GM19023 (cell line): ENCODE measurements at regions not wholly inside any gene's neighbourhood (a gene's known extent, or its start where the extent isn't known, plus 50 kb on each side); places are given as distances from the start of the nearest gene placed in this dataset.

ENCODE experiments used
- ATAC-seq: cut with Tn5 transposase; IDR thresholded peaks from one replicate; pipeline ENCODE4 v1.9.1; 2021; ENCODE audit warnings: mild to moderate bottlenecking, moderate library complexity; ENCODE audit not compliant: unreplicated experiment

DNA sequence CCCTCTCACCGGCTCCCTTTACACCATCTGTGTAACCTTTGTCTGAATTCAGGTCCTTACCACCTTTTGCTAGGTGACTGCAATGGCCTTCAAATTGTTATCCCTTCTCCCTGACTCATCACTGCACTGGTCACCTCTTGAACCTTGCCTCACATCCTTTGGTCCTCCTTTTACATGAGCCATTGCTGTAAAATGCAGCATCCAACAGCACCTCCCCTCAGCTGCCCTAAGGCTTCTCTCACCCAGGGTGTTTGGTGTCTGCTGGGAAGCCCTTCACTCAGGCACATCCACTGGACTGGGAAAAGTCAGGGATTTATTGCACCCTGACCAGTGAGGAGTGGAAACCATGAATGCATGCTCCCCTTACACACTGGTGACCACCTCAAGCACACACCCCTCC, 192.5 kb upstream of the GATB start:
- ATAC-seq = no peak

DNA sequence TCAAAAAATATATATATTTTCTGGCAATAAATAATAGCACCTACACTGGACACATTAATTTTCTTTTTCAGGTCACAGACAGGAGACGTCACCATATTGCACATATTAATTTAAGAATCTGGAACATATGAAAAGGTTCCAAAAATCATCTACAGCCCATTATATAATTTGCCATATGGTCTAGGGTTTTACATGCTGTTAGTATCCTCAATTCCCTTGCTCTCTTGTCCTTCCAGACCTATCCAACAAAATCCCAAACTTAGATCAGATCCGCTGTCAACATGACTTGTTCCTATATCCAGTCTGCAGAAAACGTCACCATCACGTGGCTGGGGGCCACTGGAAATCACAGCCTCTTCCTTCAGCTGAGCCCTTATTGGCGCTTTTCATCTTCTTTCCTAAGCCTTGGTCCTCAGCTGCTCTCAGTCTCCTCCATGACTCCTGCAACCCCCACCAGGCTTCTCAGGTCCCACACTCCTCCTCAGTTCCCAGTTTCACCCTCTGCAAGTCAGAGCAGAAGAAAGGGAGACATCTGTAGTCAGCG, 192.0 kb upstream of the GATB start:
- ATAC-seq = no peak

DNA sequence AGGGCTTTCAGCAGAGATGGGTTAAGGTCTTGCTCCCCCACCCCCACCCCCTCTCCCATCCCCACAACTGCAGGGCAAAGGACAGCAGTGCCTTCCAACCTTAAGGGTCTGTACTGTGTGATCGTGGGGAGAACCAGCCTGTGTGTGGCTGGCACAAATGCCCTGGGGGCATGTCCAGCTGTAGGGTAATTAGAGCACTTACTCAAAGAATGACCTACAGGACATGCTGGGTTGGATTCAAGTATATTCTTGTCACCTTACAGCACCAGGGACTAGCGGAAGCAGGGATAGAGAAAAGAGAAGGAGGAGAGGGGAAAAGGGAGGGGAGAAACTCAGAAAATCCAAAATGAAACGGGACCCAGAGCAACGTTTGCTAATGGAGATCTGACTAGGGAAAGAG, 191.3 kb upstream of the GATB start:
- no peak for ATAC-seq

- no peak for ATAC-seq
These were observed 190.9 kb upstream of the GATB start for GRCh38 chr4:151951671-151952050.

- no peak for ATAC-seq
These were observed 190.3 kb upstream of the GATB start for GRCh38 chr4:151950993-151951670.

- no peak for ATAC-seq
These were observed 187.7 kb upstream of the GATB start for GRCh38 chr4:151948351-151949016.

- no peak for ATAC-seq
These were observed 185.9 kb upstream of the GATB start for GRCh38 chr4:151946718-151947117.

DNA sequence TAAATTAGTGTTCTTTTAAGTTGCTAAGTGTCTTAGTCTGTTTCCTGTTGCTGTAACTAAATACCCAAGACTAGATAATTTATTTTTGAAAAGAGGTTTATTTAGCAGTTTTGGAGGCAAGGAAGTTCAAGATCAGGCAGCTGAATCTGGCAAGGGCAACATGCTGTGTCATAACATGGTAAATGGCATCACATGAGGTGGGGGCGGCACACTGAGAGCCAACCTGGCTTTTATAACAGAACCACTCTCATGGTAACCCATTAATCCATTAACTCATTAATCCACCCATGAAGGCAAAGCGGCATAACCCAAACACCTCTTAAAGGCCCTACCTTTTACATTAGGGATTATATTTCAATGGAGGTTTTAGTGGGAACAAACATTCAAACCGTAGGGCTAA, 182.2 kb upstream of the GATB start:
- ATAC-seq = no peak

DNA sequence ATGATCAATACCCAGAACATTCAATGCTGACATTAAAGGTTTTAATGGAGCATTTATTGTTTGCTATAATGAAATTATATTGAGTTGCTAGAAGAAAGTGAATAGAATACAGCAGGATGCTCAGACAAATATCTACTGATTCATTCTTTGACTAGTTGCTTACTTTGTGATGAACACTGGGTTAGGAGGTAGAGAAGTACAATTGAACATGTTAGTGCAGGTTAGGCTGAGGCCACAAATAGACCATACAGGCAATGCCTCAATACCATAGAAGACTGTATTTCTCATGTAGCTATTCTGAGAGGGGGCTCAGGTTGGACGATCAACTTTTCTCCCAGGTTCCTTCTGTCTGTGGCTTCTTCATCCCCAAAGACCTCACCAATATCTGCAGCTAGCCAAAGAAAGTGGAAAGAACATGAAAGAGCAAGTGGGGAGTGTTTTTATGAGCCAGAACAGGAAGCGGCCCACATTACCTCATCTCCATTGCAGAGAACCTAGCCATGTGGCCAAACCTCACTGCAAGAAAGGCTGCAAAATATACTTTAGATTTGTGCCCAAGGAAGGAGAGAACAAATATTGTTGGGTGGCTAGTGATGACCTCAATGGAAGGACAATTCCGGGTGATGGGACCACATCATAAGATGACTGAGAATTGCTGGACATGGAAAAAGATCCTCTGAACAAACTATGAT, 180.3 kb upstream of the GATB start:
- ATAC-seq = no peak

DNA sequence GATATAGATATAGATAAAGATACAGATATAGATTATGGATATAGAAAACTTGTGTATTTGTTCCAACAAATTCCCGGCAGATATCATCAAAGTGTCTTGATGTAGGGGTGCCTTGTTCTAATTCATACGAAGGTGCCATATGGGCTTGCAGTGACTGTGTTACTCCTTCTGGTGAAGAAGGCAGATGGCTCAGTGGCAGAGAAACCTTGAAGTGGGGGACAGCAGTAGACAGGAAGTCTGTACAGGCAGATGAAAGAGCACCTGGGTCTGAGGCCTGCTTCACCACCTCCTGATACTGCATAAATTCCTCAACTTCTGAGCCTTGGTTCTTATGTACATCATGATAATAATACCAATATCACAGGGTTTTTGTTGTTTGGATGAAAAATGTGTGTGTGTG, 179.5 kb upstream of the GATB start:
- no peak for ATAC-seq

DNA sequence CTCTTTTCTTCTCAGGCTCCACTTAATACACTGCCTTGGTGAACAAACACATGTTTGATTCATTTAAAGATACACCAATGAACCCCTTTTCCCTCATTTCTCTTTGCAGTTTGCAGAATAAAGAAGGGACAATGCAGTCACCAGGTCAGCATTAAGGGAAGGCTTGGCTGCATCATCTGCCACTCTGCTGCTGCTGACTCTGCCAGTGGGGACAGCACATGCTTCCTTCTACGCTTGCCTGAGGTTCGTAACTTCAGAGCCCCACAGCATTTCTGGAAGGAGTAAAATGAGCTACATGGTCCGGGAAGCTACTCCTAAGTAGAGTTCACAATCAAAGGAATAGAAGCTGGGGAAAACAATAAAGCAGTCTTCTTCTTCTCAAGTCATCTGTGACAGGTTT, 178.9 kb upstream of the GATB start:
- ATAC-seq = no peak

GRCh38 chr4:151935411-151935810, 174.6 kb upstream of the GATB start:
- no peak for ATAC-seq

DNA sequence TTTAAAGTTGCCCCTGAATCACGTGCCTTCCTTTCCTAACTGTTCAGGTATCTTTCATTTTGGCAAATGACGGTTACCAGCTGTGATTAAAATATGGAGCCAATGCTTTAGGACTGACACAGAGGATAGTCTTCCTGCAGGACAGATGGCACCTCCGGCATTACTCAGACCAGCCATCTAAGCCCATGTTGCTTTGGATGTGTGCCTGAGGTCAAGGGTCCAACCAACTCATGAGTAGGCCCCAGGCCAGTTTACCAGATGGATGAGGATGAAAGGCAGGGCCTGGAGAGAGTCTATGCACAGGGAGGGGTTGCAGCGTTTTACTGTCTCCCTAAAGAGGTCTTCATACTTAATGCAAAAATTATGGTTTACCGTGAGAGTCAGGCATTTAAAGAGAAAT, 174.0 kb upstream of the GATB start:
- ATAC-seq = no peak

DNA sequence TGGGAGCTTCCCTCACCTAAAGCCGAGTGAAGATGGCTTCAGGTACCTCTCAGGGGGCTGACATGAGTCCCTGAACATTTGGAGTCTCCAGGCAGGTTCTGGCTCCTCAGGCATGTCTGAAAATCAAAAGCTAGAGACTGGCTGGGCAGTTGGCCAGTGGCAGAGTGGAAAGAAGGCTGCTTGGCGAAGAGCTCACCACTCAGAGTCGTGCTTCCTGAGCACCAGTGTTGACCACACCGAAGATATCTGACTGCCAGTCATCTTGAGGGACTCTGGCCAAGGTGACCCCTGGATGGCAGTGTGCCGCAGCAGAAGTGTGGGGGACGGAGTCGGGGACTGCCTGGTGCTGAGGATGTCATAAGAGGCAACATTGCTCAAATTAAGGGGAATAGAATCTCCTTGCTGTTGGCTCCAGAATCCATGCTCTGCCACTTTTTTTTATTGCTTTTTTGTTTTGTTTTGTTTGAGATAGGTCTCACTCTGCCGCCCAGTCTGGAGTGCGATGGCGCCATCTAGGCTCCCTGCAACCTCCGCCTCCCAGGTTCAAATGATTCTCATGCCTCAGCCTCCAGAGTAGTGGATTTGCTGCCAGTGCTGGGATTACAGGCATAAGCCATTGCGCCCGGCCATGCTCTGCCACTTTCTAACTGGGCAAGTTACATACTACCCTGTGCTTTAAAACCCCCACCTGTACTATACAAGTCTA, 172.5 kb upstream of the GATB start:
- ATAC-seq = no peak

DNA sequence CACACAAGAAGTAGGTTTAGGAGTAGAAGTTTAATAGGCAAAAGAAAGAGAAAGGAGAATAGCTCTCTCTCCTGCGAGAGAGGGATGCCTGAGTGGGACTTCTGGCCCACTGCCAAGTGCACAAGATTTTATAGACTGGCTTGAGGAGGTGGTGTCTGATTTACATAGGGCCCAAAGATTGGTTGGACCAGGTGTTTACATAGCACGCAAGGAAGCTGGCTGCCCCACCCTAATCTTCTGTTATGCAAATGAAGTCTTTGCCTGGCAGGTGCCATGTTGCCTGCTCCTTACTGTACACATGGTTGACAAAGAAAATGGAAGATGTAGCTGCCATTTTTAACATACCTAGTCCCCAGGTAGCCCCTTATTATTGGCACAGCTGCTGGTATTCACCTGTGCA, 170.8 kb upstream of the GATB start:
- ATAC-seq = no peak

- no peak for ATAC-seq
These were observed 169.6 kb upstream of the GATB start for GRCh38 chr4:151930372-151930771.

DNA sequence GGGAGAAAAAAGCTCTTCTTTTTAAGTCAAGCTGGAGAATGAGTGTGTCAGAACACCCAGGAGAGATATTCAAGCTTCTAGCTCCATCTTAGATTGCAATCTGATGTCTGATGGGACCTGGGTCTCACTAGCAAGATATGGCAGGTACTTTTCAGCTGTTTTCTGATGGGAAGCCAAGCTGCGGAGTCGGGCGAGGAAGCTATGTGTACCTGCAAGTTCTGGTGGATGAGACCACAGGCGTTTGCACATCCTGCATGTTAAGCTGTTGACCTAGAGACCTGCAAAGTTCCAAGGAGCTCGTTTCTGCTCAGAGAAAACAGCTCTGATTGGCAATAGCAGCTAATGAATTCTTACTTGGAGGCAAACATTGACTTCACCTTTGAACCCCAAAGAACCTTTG, 167.3 kb upstream of the GATB start:
- no peak for ATAC-seq

GRCh38 chr4:151922811-151923210, 162.0 kb upstream of the GATB start:
- ATAC-seq = no peak

GRCh38 chr4:151922306-151922705, 161.5 kb upstream of the GATB start:
- no peak for ATAC-seq

- no peak for ATAC-seq
These were observed 161.0 kb upstream of the GATB start for GRCh38 chr4:151921811-151922210.

DNA sequence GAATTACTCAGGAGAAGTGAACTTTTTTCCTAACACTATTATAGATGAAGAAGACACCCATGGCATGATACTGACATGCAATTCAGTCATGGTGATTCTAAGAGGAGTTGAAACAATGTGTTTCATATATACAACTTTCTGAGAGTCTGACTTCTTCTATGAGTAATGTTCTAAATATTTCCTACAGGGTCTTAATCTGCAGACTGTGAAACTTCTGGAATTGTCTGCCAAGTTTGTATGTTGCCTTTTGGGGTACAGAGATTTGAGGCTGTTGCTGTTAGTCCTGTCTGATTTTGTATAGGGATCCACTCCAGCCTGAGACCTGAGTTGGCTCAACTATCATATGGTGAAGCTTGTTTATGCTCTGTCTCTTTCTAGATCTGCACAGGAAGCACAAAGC, 160.6 kb upstream of the GATB start:
- ATAC-seq = no peak
